Suppressor macrophage (primary cell): ENCODE measurements at regions not wholly inside any gene's neighbourhood (a gene's known extent, or its start where the extent isn't known, plus 50 kb on each side); places are given as distances from the start of the nearest gene placed in this dataset.
A peak's percentile ranks its signal among the peaks of the same experiment; 100 is the strongest.
"Not testable (repeated sequence)": the region's sequence is repeated elsewhere in the genome, so short reads cannot be mapped to it uniquely, and the experiment has no call there.

Experiments used
- DNase-seq, 4 experiments: peaks; one replicate each; pipeline ENCODE4 v3.0.0-alpha.2; 2020 to 2022

DNA sequence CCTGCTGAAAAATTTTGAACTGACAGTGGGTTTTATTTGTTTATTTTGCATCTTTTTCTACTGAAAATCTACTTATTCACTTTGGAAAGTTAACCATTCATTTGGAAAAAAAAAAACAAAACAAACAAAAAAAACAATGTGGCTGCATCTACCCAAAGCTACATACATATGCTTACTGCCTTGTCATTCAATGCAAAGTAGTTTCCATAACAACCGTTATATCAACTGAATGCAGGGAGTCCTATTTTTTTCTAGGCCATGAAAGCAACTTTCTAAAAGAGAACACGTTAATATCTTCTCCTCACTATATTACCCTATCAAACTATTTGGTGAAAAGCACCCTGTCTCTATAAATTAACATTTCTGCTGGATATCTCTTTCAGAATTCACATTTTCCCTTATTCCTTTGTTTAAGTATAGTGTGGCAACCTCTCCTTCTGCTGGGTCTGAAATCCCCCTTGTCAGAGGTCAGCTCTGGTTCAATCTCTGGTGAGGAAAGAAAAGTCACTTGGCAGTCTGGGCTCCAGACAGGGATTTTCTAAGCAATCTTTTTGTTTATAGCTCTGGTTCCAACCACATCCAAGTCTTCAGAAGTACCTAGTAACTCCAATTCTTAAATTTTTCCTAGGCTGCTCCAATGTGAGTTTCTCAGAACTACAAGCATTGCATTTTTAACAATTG, 528.4 kb upstream of the TOM1L1 start:
- no peak for DNase-seq

DNA sequence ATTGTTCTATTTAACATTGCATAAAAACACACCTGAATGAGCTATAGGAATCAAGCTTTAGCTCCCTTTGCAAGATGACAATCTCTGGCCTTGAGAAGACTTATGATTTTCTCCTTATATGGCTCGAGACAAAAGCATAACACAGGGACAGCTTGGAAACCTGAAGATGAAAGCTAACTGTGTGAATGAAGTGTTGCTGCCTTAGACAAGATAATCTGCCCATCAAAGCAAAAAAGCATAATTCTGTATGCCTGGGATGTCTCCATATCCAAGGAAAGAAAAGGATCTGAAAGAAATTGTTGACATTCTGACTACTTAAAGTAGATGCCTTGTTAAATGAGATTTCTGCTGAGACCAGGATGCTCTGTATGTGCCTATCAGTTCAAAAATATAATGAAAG, 526.7 kb upstream of the TOM1L1 start:
- no peak for DNase-seq

DNA sequence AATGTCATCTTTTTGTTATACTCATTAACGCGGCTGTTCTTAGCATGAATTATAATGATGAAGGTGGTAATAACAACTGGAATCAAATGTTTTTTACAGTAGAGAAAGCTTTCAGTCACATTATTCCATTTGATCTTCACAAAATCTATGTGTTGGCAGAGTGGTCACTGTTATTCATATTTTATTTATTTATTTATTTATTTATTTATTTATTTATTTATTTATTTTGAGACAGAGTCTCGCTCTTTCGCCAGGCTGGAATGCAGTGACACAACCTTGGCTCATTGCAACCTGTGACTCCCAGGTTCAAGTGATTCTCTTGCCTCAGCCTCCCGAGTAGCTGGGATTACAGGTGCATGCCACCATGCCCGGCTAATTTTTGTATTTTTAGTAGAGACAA, 524.2 kb upstream of the TOM1L1 start:
- DNase-seq, result not testable (repeated sequence)

DNA sequence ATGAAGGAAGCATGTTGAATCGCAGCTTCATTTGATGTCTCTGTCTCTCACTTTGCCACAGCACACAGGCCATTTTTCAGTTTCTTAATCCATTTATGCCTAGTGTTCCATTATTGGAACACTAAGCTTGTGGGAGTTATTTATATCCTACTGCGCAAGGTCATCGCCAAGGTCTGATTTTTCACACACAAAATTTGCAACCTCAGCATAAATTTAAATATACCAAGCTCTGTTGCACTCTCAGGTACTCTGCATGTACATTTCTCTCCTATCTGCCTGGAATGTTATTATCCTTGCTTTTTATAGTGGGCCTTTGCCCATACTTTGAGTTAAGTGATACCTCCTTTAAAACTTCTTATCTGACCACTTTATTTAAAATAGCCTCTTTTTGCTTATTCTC, 519.2 kb upstream of the TOM1L1 start:
- no peak for DNase-seq

DNA sequence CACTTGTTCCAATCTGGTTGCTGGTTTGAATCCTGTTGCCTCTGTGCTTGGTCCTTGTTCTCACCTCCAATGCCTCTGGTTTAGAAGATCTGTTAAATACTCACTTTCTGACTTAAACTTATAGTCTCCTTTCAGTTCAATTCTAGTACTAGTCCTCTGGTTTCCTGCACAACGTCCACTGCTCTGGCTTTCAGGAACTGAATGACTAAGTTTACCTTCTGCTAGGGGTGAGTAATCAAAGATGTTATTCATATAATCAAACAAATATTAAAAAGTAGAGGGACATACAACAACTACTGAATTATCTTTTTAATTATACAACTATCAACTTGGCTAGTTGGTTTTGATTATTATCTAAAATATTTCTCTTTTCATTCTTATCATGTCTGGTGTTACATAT, 496.4 kb upstream of the TOM1L1 start:
- no peak for DNase-seq

DNA sequence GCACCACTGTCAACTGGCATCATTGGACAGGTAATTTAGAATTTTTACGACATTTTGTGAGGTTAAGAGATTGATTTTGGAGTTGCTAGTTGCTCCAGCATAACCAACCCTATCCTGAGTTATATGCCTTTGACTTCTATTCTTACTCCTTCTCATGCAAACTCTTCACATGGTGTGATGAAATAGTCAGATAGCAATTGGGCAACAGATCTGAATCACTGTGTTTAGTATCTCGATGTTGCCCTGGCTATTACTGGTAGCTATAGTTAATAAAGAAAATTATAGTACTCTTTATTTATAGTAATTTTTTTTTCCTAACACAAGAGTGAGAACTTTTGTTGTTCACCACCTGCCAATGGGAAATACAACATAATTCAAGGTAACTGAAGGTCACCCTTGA, 494.8 kb upstream of the TOM1L1 start:
- DNase-seq, result no peak

DNA sequence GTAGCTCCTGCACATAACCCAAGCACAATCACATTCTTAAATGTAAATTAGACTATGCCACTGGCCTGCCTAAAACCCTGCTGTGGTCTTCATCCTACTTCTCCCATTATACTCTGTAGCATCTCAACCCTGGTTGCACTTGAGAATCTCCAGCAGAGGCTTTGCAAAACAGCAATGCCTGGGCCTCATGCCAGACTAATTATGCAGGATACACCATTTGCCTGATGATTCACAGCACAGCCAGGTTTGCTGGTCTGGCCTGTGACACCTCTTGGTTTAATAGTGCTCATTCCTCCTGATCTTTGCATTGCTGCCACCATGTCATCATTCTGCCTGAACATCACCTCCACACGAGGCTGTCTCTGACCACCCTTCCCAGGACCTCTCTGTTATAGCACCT, 491.9 kb upstream of the TOM1L1 start:
- DNase-seq, result no peak

DNA sequence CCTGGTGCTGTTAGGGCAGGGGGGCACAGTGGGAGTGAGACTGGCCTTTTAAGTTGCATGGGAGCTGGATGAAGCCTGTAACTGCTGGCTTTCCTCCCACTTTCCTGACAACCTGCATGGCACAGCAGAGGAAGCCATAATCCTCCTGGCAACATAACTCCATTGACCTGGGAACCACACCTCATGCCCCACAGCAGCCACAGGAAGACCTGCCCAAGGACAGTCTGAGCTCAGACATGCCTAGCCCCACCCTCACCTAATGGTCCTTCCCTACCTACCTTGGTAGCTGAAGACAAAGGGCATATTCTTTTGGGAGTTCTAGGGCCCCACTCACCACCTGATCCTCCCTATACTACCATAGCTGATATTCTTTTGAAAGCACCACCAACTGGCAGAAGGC, 482.2 kb upstream of the TOM1L1 start:
- no peak for DNase-seq

DNA sequence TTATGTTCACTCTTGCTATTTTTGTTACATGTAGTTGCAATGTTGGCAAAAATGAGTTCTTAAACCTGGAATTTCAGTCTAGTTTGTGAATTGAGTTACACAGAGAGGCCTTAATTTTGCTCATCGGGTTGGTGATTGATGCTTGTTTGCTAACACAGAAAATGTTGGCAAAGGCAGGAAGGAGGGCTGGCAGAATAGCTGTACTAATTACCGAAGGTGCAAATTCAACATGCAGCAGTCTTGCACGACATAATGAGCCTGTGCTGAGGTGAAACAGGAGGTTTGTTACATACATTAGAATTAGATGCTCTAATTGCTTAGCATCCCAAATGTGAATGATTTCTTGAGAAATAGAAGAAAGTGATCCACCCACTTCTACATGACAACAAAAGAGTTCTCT, 475.0 kb upstream of the TOM1L1 start:
- no peak for DNase-seq

DNA sequence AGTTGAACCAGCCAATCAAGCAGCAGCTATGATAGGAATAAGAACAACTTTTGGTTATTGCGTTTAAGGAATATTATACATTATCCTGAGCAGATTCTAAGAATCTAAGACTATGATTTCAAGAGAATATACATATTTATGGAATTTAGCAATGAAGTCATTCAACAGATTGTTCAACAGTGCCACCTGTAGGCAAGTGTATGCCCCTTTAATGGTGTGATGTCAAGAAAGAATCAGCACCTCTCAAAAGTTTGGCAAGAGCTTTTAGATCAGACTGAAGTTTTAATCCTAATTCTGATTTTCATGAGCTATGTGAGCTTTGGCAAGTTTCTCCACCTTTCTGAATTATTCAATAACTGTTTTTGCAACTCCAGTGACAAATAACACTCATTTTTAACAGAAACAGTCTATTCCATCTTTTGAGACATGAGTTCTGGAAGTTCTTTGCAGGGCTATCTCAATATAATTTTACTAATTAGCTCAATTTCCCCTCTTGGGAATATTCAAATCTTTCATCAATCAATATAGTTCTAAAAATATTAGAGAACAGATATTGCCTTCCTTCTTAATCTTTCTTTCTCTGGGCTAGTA, 474.3 kb upstream of the TOM1L1 start:
- DNase-seq, result peak in 2 of 4 experiments; percentile 2 to 3

DNA sequence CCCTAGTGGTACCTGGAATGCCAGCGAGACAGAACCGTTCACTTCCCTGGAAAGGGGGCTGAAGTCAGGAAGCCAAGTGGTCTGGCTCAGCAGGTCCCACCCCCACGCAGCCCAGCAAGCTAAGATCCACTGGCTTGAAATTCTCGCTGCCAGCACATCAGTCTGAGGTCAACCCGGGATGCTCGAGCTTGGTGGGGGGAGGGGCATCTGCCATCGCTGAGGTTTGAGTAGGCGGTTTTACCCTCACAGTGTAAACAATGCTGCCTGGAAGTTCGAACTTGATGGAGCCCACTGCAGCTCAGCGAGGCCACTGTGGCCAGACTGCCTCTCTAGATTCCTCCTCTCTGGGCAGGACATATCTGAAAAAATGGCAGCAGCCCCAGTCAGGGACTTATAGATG, 464.7 kb upstream of the TOM1L1 start:
- no peak for DNase-seq

DNA sequence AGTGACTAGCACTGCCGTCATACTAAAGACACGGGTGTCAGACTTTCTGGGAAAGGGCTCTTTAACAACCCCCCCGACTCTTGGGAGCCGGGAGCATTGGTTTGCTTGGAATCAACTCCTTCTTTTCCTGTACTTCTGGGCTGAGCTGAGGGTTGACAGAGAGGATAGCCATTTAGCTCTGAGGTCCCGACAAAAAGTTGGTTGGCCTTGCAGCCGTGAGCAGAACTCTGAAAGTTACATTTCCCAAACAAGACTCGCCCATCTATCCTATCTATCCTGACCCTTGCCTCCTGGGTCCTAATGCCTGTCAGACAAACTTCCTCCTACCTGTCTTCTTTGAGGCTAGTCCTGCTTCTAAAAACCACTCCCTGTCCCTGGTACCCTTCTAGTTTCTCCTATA, 460.8 kb upstream of the TOM1L1 start:
- DNase-seq, result no peak

DNA sequence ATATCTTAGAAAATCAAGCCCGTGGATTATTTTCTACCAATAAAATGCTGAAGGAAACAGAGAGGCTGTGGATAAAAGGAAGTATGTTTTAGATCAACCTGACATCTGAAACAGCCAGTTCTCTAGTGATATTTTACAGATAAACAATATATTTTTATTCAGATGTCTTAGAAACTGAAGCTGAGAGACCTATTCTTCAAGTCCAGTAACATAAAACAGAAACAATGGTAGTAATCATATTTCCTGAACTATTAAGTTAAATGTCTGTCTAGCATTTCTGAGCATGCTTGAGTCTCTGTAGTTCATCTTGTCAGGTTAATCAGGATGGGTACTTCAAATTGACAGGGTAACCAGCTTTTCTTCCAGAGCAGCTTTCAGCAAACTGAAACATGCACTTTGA, 449.6 kb upstream of the TOM1L1 start:
- DNase-seq, result no peak

DNA sequence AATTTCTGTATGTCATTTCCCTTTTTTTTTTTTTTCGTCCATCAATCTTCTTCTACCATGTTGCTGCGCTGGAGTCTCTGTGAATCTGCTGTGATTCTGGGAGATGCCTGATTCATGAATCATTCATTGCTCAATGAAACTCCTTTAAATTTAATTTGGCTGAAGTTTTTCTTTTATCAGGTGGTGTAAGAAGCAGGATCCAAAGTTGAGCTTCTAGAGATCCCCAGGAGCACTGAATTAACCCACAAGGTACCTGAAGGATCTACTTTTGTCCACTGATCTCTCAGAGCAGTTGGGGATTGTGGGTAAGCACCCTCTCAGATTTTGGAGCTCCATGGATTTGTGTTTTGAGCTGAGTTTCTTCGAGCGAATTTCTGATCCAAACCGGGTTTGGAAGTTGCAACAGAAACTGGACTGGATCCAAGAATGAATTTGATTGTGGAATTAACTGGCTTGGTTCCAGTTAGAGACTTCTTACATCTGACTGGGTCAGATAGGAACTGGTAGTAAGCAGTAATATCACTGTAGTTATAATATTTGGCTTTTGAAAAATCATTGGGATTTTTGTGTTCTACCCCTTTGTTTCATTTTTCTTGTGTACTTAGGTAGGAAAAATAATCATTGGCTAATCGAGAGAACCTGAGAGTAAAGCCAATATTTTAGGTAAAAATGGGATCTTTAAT, 447.8 kb upstream of the TOM1L1 start:
- DNase-seq, result no peak

DNA sequence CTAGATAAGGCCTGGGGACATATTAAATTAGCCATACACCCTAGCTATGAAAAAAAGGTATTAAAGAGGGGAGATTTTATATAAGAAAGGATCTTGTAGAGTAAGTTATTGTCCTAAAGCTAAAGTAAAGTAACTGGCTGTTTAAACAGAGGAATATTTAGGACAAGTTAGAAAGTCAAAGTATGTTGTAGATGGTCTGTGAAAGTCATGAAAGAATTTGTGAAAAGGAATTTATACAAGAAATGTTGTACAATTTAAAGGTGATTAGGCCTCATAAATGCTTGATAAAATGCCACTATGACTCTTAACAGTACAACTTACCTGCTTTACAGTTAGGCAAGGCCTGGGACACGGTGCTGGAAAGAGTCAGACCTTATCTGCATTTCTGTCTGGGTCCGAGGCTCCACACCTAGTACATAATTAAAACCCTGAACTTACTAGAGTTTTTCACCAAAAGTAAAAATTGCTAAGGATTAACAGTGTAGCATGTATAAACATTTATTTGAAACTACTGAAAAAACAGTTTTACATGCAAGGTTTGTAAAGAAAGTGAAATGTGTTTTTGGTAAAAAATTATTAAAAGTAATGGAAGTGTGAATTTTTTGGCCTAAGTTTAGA, 445.3 kb upstream of the TOM1L1 start:
- no peak for DNase-seq

DNA sequence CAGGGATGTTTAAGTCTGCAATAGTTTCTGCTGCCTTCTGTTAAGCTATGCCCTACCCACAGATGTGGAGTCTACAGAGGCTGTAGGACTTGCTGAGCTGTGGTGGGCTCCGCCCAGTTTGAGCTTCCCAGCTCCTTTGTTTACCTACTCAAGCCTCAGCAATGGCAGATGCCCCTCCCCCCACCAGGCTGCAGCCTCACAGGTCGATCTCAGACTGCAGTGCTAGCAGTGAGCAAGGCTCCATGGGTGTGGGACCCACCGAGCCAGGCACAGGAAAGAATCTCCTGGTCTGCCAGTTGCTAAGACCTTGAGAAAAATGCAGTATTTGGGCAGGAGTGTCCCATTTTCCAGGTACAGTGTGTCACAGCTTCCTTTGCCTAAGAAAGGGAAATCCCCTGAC, 435.2 kb upstream of the TOM1L1 start:
- DNase-seq, result not testable (repeated sequence)

DNA sequence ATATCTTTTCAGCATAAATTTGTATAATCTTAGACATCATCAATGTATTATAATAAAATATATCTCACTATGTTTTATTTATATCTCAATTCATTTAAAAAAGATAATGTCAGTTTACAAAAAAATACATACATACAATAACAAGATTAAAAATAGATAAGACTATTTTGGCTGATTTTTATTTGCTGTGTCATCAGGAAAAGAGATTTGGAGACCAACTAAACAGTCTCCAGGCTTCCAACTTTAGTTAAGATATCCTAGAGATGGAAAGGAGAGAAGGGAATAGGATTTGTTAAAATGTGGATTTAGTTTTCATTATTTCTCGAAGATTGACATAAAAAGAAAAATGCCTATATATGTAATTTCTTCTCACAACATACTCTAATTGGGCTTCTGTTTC, 433.8 kb upstream of the TOM1L1 start:
- no peak for DNase-seq

DNA sequence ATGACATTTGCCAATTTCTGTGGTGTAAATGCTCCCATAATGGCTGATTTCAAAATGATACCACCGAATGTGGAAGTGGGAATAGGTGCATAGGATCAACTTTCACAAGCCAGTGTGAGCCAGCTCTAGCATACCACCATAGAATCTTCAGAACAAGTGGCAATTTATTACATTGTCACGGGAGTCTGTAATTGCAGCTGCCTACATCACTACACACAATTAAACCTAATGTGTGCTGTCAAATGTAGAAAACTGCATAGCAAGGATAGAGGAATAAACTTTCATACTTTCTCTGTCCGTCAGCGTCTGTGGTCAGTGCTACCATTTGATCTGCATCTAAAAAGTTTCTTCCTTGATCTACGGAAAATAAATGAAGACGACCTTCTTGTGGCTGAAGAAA, 417.8 kb upstream of the TOM1L1 start:
- DNase-seq, result no peak

DNA sequence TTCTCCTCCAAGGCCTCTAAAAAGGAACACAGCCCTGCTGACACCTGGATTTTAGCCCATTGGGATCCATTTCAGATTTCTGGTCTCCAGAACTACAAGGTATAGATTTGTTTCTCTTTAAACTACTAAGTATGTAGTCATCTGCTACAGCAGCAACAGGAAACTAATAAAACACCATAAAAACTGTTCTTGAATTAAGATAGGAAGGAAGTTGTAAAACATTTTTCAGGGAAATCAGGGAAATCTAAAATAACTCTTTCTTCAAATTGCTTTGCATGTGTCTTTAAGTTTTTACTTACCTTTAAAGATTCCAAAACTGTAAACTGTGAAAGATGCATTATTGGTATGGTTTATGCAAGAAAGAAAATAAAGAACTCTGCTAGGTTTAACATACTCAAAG, 407.0 kb upstream of the TOM1L1 start:
- DNase-seq, result no peak

DNA sequence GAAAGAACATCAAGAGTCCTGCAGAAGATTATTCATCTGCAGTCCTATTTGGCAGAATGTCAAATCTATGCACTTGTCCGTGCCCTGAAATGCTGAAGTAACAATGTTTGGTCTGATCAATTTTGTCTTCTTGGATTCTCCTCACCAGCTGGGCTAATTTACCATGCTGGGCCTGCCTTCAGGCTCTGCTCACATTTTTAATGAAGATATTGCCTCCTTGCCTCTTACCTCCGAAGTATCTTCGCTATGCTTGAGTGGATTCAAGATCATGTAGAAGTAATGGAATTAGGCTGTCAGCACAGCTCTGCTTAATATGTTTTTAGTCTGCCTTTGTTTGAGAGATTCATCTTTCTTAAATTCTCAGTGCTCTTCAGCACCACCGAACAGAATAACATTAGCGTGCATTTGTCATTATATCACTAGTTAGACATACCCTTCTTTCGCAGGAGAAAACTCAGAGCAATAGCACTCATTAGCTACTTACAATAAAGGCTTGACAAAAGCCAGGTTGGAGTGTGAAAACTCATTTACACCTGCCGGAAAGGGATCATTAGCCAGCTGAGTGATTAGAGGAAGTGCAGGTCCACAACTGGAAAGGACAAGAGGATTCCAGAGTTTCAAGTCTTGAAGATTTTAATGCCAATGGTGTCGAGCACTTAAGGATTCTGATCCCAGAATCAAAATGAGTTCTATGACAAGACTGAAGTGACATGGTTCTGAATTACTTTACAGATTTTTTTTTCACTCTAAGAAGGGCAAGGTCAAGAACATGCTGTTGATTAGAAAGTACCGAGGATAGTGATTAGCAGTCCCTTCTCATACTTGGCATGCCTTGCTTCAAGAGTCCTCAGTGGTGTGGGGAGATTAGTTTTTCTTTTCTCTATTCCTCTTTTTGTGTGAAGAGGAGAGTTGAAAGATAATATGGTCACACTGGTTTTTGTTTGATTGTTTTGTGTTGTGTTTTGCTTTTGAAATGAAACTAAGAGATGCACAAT, 405.6 kb upstream of the TOM1L1 start:
- no peak for DNase-seq

DNA sequence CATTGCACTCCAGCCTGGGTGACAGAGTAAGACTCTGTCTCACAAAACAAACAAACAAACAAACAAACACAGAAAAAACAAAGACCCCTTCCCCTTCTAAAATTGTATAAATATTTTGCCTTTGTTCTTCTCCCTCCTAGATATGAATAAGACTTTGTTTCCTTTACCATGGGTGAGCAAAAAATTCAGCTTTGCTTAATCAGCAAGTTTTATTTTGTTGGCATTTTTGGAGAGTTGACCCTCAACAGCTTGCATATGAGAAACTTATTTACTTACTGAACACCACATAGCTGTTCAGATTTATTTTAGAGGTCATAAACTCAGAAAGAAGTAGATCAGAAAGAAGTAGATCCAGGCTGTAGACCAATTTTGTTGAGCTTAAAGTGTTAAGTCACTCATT, 395.2 kb upstream of the TOM1L1 start:
- no peak for DNase-seq

DNA sequence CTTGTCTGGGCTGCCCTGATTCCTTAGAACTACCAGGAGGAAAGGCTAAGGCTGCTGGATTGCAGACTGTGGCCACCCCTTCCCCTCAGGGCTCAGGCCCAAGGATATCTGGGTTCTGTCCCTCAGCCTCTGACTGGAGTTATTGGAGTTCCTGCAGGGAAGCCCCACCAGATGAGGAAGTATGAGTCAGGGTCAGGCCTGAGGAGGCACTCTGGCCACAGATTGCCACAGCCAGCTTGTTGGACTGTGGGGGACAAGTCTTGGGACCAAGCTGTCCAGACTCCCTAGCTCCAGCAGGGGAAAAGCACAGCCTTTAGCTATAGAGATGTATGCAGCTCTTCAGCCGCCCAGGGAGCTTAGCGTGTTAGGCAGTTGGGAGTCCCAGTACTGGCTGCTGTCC, 381.9 kb upstream of the TOM1L1 start:
- peak in 3 of 4 experiments; percentile 1 to 10 (median 3) for DNase-seq

DNA sequence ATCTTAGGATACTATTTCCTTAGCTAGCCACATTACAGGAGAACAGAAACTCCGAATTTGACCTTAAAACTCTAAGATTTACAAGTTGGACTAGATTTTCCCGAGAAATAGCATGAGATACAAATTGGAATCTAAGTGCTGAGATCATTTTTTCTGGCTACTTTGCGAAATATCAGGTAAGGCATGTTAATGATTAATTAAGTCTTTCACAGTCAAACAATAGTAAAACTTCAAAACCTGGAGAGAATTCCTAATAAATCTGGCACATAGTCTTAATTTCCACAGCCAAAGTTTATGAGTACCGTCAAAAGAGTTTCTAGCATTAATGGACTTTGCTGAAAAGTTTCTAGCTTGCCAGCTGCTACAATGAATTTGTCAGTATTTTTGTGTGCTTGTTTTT, 379.5 kb upstream of the TOM1L1 start:
- no peak for DNase-seq
